Ecto neural progenitor cell (in vitro differentiated cells): ENCODE measurements at regions not wholly inside any gene's neighbourhood (a gene's known extent, or its start where the extent isn't known, plus 50 kb on each side); places are given as distances from the start of the nearest gene placed in this dataset.
"Not testable (repeated sequence)": the region's sequence is repeated elsewhere in the genome, so short reads cannot be mapped to it uniquely, and the experiment has no call there.

ENCODE experiments used
- DNase-seq: peaks from one replicate; pipeline ENCODE4 v3.0.0-alpha.2; 2018; ENCODE audit warnings: low spot score

GRCh38 chr10:8128511-8128910 is 74.0 kb downstream of the GATA3 start:
- no peak for DNase-seq

GRCh38 chr10:8129438-8129837 is 75.0 kb downstream of the GATA3 start:
- no peak for DNase-seq

GRCh38 chr10:8130973-8131911 is 76.8 kb downstream of the GATA3 start:
- no peak for DNase-seq

- no peak for DNase-seq
These were observed 78.7 kb downstream of the GATA3 start for GRCh38 chr10:8133146-8133545.

- DNase-seq: no peak
These were observed 82.2 kb downstream of the GATA3 start for GRCh38 chr10:8136736-8137135.

- DNase-seq: no peak
These were observed 82.8 kb downstream of the GATA3 start for GRCh38 chr10:8137272-8137681.

- DNase-seq: no peak
These were observed 83.2 kb downstream of the GATA3 start for GRCh38 chr10:8137726-8138125.

GRCh38 chr10:8138471-8138870 is 84.0 kb downstream of the GATA3 start:
- DNase-seq: no peak

GRCh38 chr10:8144496-8144895 is 90.0 kb downstream of the GATA3 start:
- no peak for DNase-seq

GRCh38 chr10:8146650-8147049 is 92.2 kb downstream of the GATA3 start:
- DNase-seq: no peak

GRCh38 chr10:8149991-8150390 is 95.5 kb downstream of the GATA3 start:
- no peak for DNase-seq

- no peak for DNase-seq
These were observed 96.0 kb downstream of the GATA3 start for GRCh38 chr10:8150401-8150905.

GRCh38 chr10:8151086-8151485 is 96.6 kb downstream of the GATA3 start:
- DNase-seq: no peak

- DNase-seq: no peak
These were observed 102.4 kb downstream of the GATA3 start for GRCh38 chr10:8156918-8157317.

GRCh38 chr10:8158193-8159071 is 103.9 kb downstream of the GATA3 start:
- no peak for DNase-seq

GRCh38 chr10:8159341-8160165 is 105.1 kb downstream of the GATA3 start:
- no peak for DNase-seq

GRCh38 chr10:8163824-8164223 is 109.3 kb downstream of the GATA3 start:
- DNase-seq: no peak

- not testable (repeated sequence) for DNase-seq
These were observed 110.2 kb downstream of the GATA3 start for GRCh38 chr10:8164640-8165039.

GRCh38 chr10:8168836-8169235 is 114.3 kb downstream of the GATA3 start:
- no peak for DNase-seq

GRCh38 chr10:8171008-8171407 is 116.5 kb downstream of the GATA3 start:
- DNase-seq: no peak

GRCh38 chr10:8172604-8173003 is 118.1 kb downstream of the GATA3 start:
- DNase-seq: no peak
